Colonic mucosa (tissue), 4 donors: ENCODE measurements at regions not wholly inside any gene's neighbourhood (a gene's known extent, or its start where the extent isn't known, plus 50 kb on each side); places are given as distances from the start of the nearest gene placed in this dataset.
"Not testable (repeated sequence)": the region's sequence is repeated elsewhere in the genome, so short reads cannot be mapped to it uniquely, and the experiment has no call there.

Experiments
- DNase-seq: peaks from one replicate; pipeline ENCODE4 v3.0.0-alpha.2; 2020
- H3K27ac ChIP-seq: fragments of 200-600 bp; one replicate; pipeline ENCODE4 v1.8.0; 2021
- H3K27me3 ChIP-seq: fragments of 200-600 bp; one replicate; pipeline ENCODE4 v1.8.0; 2021
- H3K36me3 ChIP-seq: fragments of 200-600 bp; one replicate; pipeline ENCODE4 v1.8.0; 2021
- H3K4me1 ChIP-seq: fragments of 200-600 bp; one replicate; pipeline ENCODE4 v1.8.0; 2021; ENCODE audit warnings: mild to moderate bottlenecking
- H3K4me3 ChIP-seq: fragments of 200-600 bp; one replicate; pipeline ENCODE4 v1.8.0; 2021
- H3K9ac ChIP-seq, 2 donors: one replicate each; pipeline ENCODE4 v1.7.0; 2013; ENCODE audit warnings: control low read depth in 2 of 2, low read depth in 2 of 2, low read length in 2 of 2
- H3K9me3 ChIP-seq: fragments of 200-600 bp; one replicate; pipeline ENCODE4 v1.8.0; 2021
- CTCF ChIP-seq: fragments of 200-600 bp; IDR thresholded peaks from one replicate; pipeline ENCODE4 v1.8.0; 2022; ENCODE audit warnings: antibody characterized with exemption, mild to moderate bottlenecking
- intact Hi-C: fragments of 100-400 bp; cut with DNase I; formaldehyde crosslinking; loops from one replicate; pipeline ENCODE4 v1.14.1; 2022
- donor health status: healthy.
- donor health status: DM: no; HTN: no; CAD: no.
- donor health status: DM: no; HTN: no; CAD: no.

- no peak overlapping the region for H3K27ac ChIP-seq
- TF ChIP-seq CTCF, result no peak
- intact Hi-C loops, result no loop called here
Measured at GRCh38 chr1:4485398-4485797, 169.0 kb upstream of the AJAP1 start.

GRCh38 chr1:4485878-4486277, 168.5 kb upstream of the AJAP1 start:
- Histone ChIP-seq H3K9ac (no peak overlapping the region), H3K9me3 (no peaks in the 10 kb centered on the region), H3K4me1 (no peaks in the 10 kb centered on the region), H3K27me3 (no peaks in the 10 kb centered on the region), H3K4me3 (no peak overlapping the region), H3K36me3 (no peaks in the 10 kb centered on the region), H3K27ac (no peak overlapping the region)
- intact Hi-C loops, result no loop called here
- DNase-seq, result no peak
- no peak for TF ChIP-seq CTCF

More at GRCh38 chr1:4485398-4485797, 169.0 kb upstream of the AJAP1 start:
- H3K9me3 ChIP-seq, result no peaks in the 10 kb centered on the region
- H3K4me3 ChIP-seq, result no peak overlapping the region
- DNase-seq, result no peak
- no peaks in the 10 kb centered on the region for H3K36me3 ChIP-seq
- H3K4me1 ChIP-seq, result no peaks in the 10 kb centered on the region
- H3K9ac ChIP-seq, result no peak overlapping the region
- H3K27me3 ChIP-seq, result no peaks in the 10 kb centered on the region

- Histone ChIP-seq H3K27ac (no peak overlapping the region), H3K27me3 (no peaks in the 10 kb centered on the region), H3K4me3 (no peak overlapping the region), H3K9ac (no peak overlapping the region), H3K4me1 (no peaks in the 10 kb centered on the region), H3K36me3 (no peaks in the 10 kb centered on the region), H3K9me3 (no peaks in the 10 kb centered on the region)
- intact Hi-C loops, result no loop called here
- TF ChIP-seq CTCF, result no peak
- DNase-seq, result no peak
Measured at GRCh38 chr1:4486408-4487120, 167.8 kb upstream of the AJAP1 start.

- no peaks in the 10 kb centered on the region for H3K27me3 ChIP-seq
- no peak overlapping the region for H3K4me3 ChIP-seq
- H3K9ac ChIP-seq, result no peak overlapping the region
- TF ChIP-seq CTCF, result no peak
- no peaks in the 10 kb centered on the region for H3K36me3 ChIP-seq
- no peaks in the 10 kb centered on the region for H3K9me3 ChIP-seq
- no peak for DNase-seq
- intact Hi-C loops, result no loop called here
- H3K27ac ChIP-seq, result no peak overlapping the region
- H3K4me1 ChIP-seq, result no peaks in the 10 kb centered on the region
Measured at GRCh38 chr1:4488018-4488417, 166.4 kb upstream of the AJAP1 start.

- H3K27me3 ChIP-seq, result no peaks in the 10 kb centered on the region
- no peaks in the 10 kb centered on the region for H3K36me3 ChIP-seq
- H3K27ac ChIP-seq, result no peak overlapping the region
- no peak for DNase-seq
- no peak for TF ChIP-seq CTCF
- no peaks in the 10 kb centered on the region for H3K4me1 ChIP-seq
- H3K9ac ChIP-seq, result no peak overlapping the region
- H3K9me3 ChIP-seq, result no peaks in the 10 kb centered on the region
- intact Hi-C loops, result no loop called here
- no peak overlapping the region for H3K4me3 ChIP-seq
Measured at GRCh38 chr1:4489486-4489885, 164.9 kb upstream of the AJAP1 start.

GRCh38 chr1:4489992-4490391, 164.4 kb upstream of the AJAP1 start:
- H3K4me3 ChIP-seq, H3K36me3 ChIP-seq, H3K27me3 ChIP-seq, H3K9me3 ChIP-seq, H3K4me1 ChIP-seq, H3K27ac ChIP-seq, DNase-seq, intact Hi-C loops, H3K9ac ChIP-seq: not testable (repeated sequence)
